ENCODE measurements at regions not wholly inside any gene's neighbourhood (a gene's known extent, or its start where the extent isn't known, plus 50 kb on each side); places are given as distances from the start of the nearest gene placed in this dataset.

- H3K27me3 ChIP-seq (ENCODE audit: insufficient read depth, poor library complexity, severe bottlenecking) = no peaks in the 10 kb centered on the region
- H3K27ac ChIP-seq (replicated peaks) = no peak overlapping the region
- H3K4me3 ChIP-seq (replicated peaks; ENCODE audit: insufficient read depth, low read length) = no peak overlapping the region
- DNase-seq (ENCODE audit: low read depth in 1 of 2, low spot score in 1 of 2) = no peak
- TF ChIP-seq SPI1 (IDR thresholded peaks at IDR 0.05; ENCODE audit: borderline replicate concordance, low read depth) (no peak), POLR2AphosphoS5 (IDR thresholded peaks at IDR 0.05; ENCODE audit: low read depth) (no peak), GABPA (IDR thresholded peaks at IDR 0.05; ENCODE audit: low read depth) (no peak), CTCF (IDR thresholded peaks at IDR 0.05; ENCODE audit: insufficient read depth, low read length) (no peak)
- TF ChIP-seq, protein P1, sequence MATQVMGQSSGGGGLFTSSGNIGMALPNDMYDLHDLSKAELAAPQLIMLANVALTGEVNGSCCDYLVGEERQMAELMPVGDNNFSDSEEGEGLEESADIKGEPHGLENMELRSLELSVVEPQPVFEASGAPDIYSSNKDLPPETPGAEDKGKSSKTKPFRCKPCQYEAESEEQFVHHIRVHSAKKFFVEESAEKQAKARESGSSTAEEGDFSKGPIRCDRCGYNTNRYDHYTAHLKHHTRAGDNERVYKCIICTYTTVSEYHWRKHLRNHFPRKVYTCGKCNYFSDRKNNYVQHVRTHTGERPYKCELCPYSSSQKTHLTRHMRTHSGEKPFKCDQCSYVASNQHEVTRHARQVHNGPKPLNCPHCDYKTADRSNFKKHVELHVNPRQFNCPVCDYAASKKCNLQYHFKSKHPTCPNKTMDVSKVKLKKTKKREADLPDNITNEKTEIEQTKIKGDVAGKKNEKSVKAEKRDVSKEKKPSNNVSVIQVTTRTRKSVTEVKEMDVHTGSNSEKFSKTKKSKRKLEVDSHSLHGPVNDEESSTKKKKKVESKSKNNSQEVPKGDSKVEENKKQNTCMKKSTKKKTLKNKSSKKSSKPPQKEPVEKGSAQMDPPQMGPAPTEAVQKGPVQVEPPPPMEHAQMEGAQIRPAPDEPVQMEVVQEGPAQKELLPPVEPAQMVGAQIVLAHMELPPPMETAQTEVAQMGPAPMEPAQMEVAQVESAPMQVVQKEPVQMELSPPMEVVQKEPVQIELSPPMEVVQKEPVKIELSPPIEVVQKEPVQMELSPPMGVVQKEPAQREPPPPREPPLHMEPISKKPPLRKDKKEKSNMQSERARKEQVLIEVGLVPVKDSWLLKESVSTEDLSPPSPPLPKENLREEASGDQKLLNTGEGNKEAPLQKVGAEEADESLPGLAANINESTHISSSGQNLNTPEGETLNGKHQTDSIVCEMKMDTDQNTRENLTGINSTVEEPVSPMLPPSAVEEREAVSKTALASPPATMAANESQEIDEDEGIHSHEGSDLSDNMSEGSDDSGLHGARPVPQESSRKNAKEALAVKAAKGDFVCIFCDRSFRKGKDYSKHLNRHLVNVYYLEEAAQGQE (IDR thresholded peaks at IDR 0.05; ENCODE audit: insufficient replicate concordance, low read depth) = no peak
Measured at GRCh38 chr6:79305020-79305419, 70.5 kb upstream of the HMGN3 start.

- no peak for TF ChIP-seq POLR2AphosphoS5 (IDR thresholded peaks at IDR 0.05; ENCODE audit: low read depth)
- no peak for TF ChIP-seq GABPA (IDR thresholded peaks at IDR 0.05; ENCODE audit: low read depth)
- TF ChIP-seq CTCF (IDR thresholded peaks at IDR 0.05; ENCODE audit: insufficient read depth, low read length) = no peak
- TF ChIP-seq, protein P1 (IDR thresholded peaks at IDR 0.05; ENCODE audit: insufficient replicate concordance, low read depth) = no peak
- TF ChIP-seq SPI1 (IDR thresholded peaks at IDR 0.05; ENCODE audit: borderline replicate concordance, low read depth) = no peak
- Histone ChIP-seq H3K27ac (replicated peaks) (no peak overlapping the region), H3K27me3 (ENCODE audit: insufficient read depth, poor library complexity, severe bottlenecking) (no peaks in the 10 kb centered on the region), H3K4me3 (replicated peaks; ENCODE audit: insufficient read depth, low read length) (no peak overlapping the region)
- no peak for DNase-seq (ENCODE audit: low read depth in 1 of 2, low spot score in 1 of 2)
Measured at GRCh38 chr6:79302341-79302740, 67.9 kb upstream of the HMGN3 start.

DNA sequence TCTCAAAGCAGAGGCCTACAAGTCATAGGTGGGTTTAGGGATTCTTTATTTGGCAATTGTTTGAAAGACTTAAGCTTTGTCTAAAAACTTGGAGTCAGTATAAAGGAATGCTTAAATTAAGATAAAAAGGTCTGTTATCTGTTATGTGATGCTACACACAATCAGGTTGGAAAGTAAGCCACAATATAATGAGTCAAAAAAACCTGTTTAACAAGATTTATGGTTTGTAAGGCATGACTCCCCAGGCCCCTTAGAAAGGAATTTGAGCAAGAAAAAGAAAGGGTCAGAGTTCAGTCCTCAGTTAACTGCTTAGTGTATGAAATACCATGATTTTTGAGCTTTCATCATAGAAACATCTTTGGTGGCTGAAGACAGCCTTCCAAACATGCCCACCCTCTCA, 66.8 kb upstream of the HMGN3 start:
- DNase-seq (ENCODE audit: low read depth in 1 of 2, low spot score in 1 of 2) = no peak
- TF ChIP-seq CTCF (IDR thresholded peaks at IDR 0.05; ENCODE audit: insufficient read depth, low read length) (no peak), GABPA (IDR thresholded peaks at IDR 0.05; ENCODE audit: low read depth) (no peak), POLR2AphosphoS5 (IDR thresholded peaks at IDR 0.05; ENCODE audit: low read depth) (no peak), SPI1 (IDR thresholded peaks at IDR 0.05; ENCODE audit: borderline replicate concordance, low read depth) (no peak)
- TF ChIP-seq, protein P1 (IDR thresholded peaks at IDR 0.05; ENCODE audit: insufficient replicate concordance, low read depth) = no peak
- no peak overlapping the region for H3K4me3 ChIP-seq (replicated peaks; ENCODE audit: insufficient read depth, low read length)
- no peak overlapping the region for H3K27ac ChIP-seq (replicated peaks)
- no peaks in the 10 kb centered on the region for H3K27me3 ChIP-seq (ENCODE audit: insufficient read depth, poor library complexity, severe bottlenecking)

Measured in HL-60 (cell line).